ENCODE measurements at regions not wholly inside any gene's neighbourhood (a gene's known extent, or its start where the extent isn't known, plus 50 kb on each side); places are given as distances from the start of the nearest gene placed in this dataset.
"Not testable (repeated sequence)": the region's sequence is repeated elsewhere in the genome, so short reads cannot be mapped to it uniquely, and the experiment has no call there.

- TF ChIP-seq CTCF (IDR thresholded peaks at IDR 0.05; ENCODE audit: insufficient read depth, low read depth, low read length); EZH2 (IDR thresholded peaks at IDR 0.05; ENCODE audit: insufficient read depth, low read length): not testable (repeated sequence)
These were observed 201.0 kb upstream of the NMUR2 start for GRCh38 chr5:152606050-152606449.

Measured in astrocyte (in vitro differentiated cells and primary cell).